Common myeloid progenitor, CD34-positive (primary cell): ENCODE measurements at regions not wholly inside any gene's neighbourhood (a gene's known extent, or its start where the extent isn't known, plus 50 kb on each side); places are given as distances from the start of the nearest gene placed in this dataset.

Source experiments
- CTCF ChIA-PET: fragments of 350-600 bp; sonication (Branson Sonifier 250); formaldehyde crosslinking; loops from one replicate; lab custom pipeline; 2021; ENCODE audit warnings: antibody characterized with exemption; lab: Charles Lee
- POLR2A ChIA-PET: fragments of 350-600 bp; sonication (Branson Sonifier 250); formaldehyde crosslinking; loops from one replicate; lab custom pipeline; 2021; ENCODE audit warnings: antibody characterized with exemption; lab: Charles Lee
- DNase-seq, 3 donors: peaks; one replicate each; pipeline versions ENCODE4 v3.0.0 to v3.0.0-alpha.2; 2013
- H3K27ac ChIP-seq, 2 experiments: 1 replicate in 1 of 2; 2 replicates in 1 of 2; pipeline ENCODE4 v1.7.0; 2013; ENCODE audit warnings: inconsistent platforms in 2 of 2, low read length in 2 of 2, mild to moderate bottlenecking in 2 of 2, low read depth in 1 of 2, moderate library complexity in 1 of 2; ENCODE audit not compliant: severe bottlenecking in 2 of 2, insufficient read depth in 1 of 2, poor library complexity in 1 of 2
- H3K27me3 ChIP-seq, 5 experiments: replicated peaks in 2 of 5; 1 replicate in 3 of 5; 2 replicates in 2 of 5; pipeline versions ENCODE4 v1.6.1 to v1.7.0; 2013; ENCODE audit warnings: low read length in 4 of 5, mild to moderate bottlenecking in 2 of 5, moderate library complexity in 2 of 5, inconsistent platforms in 1 of 5; ENCODE audit not compliant: insufficient read depth in 5 of 5, control insufficient read depth in 4 of 5
- H3K36me3 ChIP-seq, 4 experiments: 1 replicate in 2 of 4; 2 replicates in 2 of 4; pipeline versions ENCODE4 v1.6.1 to v1.7.0; 2013; ENCODE audit warnings: low read length in 3 of 4, control low read depth in 1 of 4, mild to moderate bottlenecking in 1 of 4; ENCODE audit not compliant: control insufficient read depth in 4 of 4, insufficient read depth in 4 of 4
- H3K4me1 ChIP-seq, 4 experiments: 1 replicate in 3 of 4; 2 replicates in 1 of 4; pipeline versions ENCODE4 v1.6.1 to v1.7.1; 2013; ENCODE audit warnings: low read length in 3 of 4, mild to moderate bottlenecking in 3 of 4, control low read depth in 1 of 4, inconsistent platforms in 1 of 4, moderate library complexity in 1 of 4; ENCODE audit not compliant: control insufficient read depth in 4 of 4, insufficient read depth in 4 of 4; ENCODE audit errors: control extremely low read depth in 1 of 4
- H3K4me3 ChIP-seq, 7 experiments: 1 replicate in 4 of 7; 2 replicates in 3 of 7; pipeline versions ENCODE4 v1.5.1 to v1.7.0; 2013; ENCODE audit warnings: mild to moderate bottlenecking in 7 of 7, low read length in 6 of 7, moderate library complexity in 6 of 7, inconsistent platforms in 2 of 7, low read depth in 2 of 7, control low read depth in 1 of 7; ENCODE audit not compliant: insufficient read depth in 4 of 7, control insufficient read depth in 1 of 7; ENCODE audit errors: extremely low read depth in 1 of 7
- H3K9me3 ChIP-seq, 5 experiments: 1 replicate in 4 of 5; 2 replicates in 1 of 5; pipeline versions ENCODE4 v1.6.1 to v1.7.1; 2013; ENCODE audit warnings: low read length in 4 of 5, mild to moderate bottlenecking in 2 of 5, inconsistent platforms in 1 of 5, low read depth in 1 of 5, moderate library complexity in 1 of 5; ENCODE audit not compliant: control insufficient read depth in 4 of 5, insufficient read depth in 2 of 5; ENCODE audit errors: control extremely low read depth in 1 of 5
- WGBS: methylation state at CpG from one replicate; pipeline ENCODE4 v1.1.5; 2013; ENCODE audit not compliant: insufficient coverage; 5-methylcytosine and 5-hydroxymethylcytosine counted together

- Histone ChIP-seq H3K9me3 (no peaks in the 10 kb centered on the region), H3K27ac (no peak overlapping the region), H3K4me1 (peaks cover 0 to 3% (median 1%) of the 10 kb centered on the region in 4 experiments), H3K4me3 (no peak overlapping the region), H3K27me3 (peaks cover 0 to 59% (median 6%) of the 10 kb centered on the region in 5 experiments), H3K36me3 (no peaks in the 10 kb centered on the region)
- ChIA-PET CTCF (no interaction called here), POLR2A (no interaction called here)
- DNase-seq: no peak
These were observed 170.0 kb downstream of the ENGASE start for GRCh38 chr17:79244665-79245064.

GRCh38 chr17:79243996-79244395 is 169.4 kb downstream of the ENGASE start:
- H3K4me3 ChIP-seq: no peak overlapping the region
- H3K4me1 ChIP-seq: peaks cover 0 to 2% (median 0%) of the 10 kb centered on the region in 4 experiments
- DNase-seq: no peak
- no peak overlapping the region for H3K27ac ChIP-seq
- H3K36me3 ChIP-seq: no peaks in the 10 kb centered on the region
- no peaks in the 10 kb centered on the region for H3K9me3 ChIP-seq
- ChIA-PET POLR2A (no interaction called here), CTCF (no interaction called here)
- 98% methylated on average over 8 of the region's 8 CpGs for WGBS
- H3K27me3 ChIP-seq: peaks cover 0 to 59% (median 6%) of the 10 kb centered on the region in 5 experiments

DNA sequence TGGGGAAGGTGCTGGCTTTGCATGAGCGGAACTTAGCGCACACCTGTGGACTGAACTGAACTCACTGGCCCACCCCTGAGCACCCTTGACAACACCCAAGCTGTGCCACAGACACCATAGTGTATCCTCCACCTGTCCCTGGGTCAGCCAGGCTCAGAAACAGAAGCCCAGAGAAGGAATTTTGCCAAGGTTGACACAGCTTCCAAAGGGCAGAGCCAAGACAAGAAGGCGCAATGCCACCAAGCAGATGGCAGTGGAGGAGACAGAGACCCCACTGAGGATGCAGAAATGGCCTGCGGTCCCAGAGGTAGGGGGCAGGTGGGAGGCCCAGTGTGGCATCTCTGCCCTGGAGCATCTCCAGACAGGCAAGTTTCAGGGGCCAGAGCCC is 169.0 kb downstream of the ENGASE start:
- WGBS: 98% methylated on average over 4 of the region's 4 CpGs
- CTCF ChIA-PET: no interaction called here
- POLR2A ChIA-PET: no interaction called here
- H3K4me3 ChIP-seq: no peak overlapping the region
- no peaks in the 10 kb centered on the region for H3K9me3 ChIP-seq
- no peak for DNase-seq
- H3K36me3 ChIP-seq: no peaks in the 10 kb centered on the region
- no peaks in the 10 kb centered on the region for H3K4me1 ChIP-seq
- peaks cover 0 to 57% (median 6%) of the 10 kb centered on the region in 5 experiments for H3K27me3 ChIP-seq
- H3K27ac ChIP-seq: no peak overlapping the region

- no peak overlapping the region for H3K27ac ChIP-seq
- H3K4me1 ChIP-seq: no peaks in the 10 kb centered on the region
- peaks cover 0 to 52% (median 6%) of the 10 kb centered on the region in 5 experiments for H3K27me3 ChIP-seq
- CTCF ChIA-PET: no interaction called here
- no peaks in the 10 kb centered on the region for H3K36me3 ChIP-seq
- WGBS: 47% methylated on average over 7 of the region's 10 CpGs
- no peak overlapping the region for H3K4me3 ChIP-seq
- POLR2A ChIA-PET: no interaction called here
- DNase-seq: peak in 2 of 3 donors; percentile 15 to 42
- no peaks in the 10 kb centered on the region for H3K9me3 ChIP-seq
These were observed 168.4 kb downstream of the ENGASE start for GRCh38 chr17:79242873-79243602.

DNA sequence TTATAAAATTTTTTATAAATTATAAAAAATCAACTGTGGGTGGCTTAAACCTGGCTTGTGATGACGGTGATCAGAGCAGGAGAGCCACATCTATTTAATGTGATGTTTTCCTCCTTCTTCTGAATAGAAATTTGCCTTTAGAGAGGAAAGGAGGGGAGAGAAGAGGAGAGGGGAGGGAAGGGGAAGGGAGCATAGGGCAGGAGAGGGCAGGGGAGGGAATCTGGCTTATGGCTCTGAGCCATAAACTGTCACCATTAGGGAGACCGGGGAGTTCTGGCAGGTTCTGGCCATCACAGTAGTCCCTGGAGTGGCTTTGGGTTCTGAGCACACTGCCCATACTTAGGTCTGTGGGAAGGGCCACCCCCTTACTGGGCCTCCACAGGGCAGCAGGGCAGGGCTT is 167.8 kb downstream of the ENGASE start:
- Histone ChIP-seq H3K4me1 (no peaks in the 10 kb centered on the region), H3K27ac (no peak overlapping the region), H3K9me3 (no peaks in the 10 kb centered on the region), H3K36me3 (no peaks in the 10 kb centered on the region), H3K4me3 (no peak overlapping the region), H3K27me3 (peaks cover 0 to 45% (median 4%) of the 10 kb centered on the region in 5 experiments)
- no peak for DNase-seq
- ChIA-PET POLR2A (no interaction called here), CTCF (no interaction called here)
- 86% methylated on average over 2 of the region's 2 CpGs for WGBS

- Histone ChIP-seq H3K4me1 (no peaks in the 10 kb centered on the region), H3K4me3 (no peak overlapping the region), H3K27ac (no peak overlapping the region), H3K27me3 (peaks cover 0 to 41% (median 4%) of the 10 kb centered on the region in 5 experiments), H3K36me3 (no peaks in the 10 kb centered on the region), H3K9me3 (no peaks in the 10 kb centered on the region)
- CTCF ChIA-PET: no interaction called here
- POLR2A ChIA-PET: no interaction called here
- DNase-seq: no peak
- 100% methylated on average over 2 of the region's 5 CpGs for WGBS
These were observed 167.0 kb downstream of the ENGASE start for GRCh38 chr17:79241616-79242015.

DNA sequence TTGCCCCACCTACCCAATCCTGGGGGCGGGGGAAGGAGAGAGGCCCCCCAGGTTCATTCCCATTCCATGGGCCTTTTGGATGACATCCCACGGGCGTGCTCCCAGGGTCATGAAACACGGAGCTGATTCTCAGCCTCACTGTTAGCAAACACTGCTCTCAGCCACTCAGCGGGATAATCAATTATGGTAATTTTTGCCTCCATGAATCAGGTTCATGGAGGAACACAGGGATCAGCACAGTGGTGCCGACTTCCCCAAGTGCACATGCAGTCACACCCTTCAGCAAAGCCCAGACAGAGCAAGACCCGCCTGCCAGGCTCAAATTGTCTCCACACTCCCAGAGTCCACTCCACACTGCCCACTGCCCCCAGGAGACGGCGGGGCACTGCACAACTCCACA is 164.6 kb downstream of the ENGASE start:
- no peak overlapping the region for H3K27ac ChIP-seq
- H3K4me1 ChIP-seq: no peaks in the 10 kb centered on the region
- H3K9me3 ChIP-seq: no peaks in the 10 kb centered on the region
- H3K4me3 ChIP-seq: no peak overlapping the region
- no peak for DNase-seq
- no peaks in the 10 kb centered on the region for H3K36me3 ChIP-seq
- H3K27me3 ChIP-seq: peaks cover 0 to 42% (median 4%) of the 10 kb centered on the region in 5 experiments
- ChIA-PET CTCF (no interaction called here), POLR2A (no interaction called here)
- WGBS: 74% methylated on average over 7 of the region's 9 CpGs
